ENCODE measurements at regions not wholly inside any gene's neighbourhood (a gene's known extent, or its start where the extent isn't known, plus 50 kb on each side); places are given as distances from the start of the nearest gene placed in this dataset.

DNA sequence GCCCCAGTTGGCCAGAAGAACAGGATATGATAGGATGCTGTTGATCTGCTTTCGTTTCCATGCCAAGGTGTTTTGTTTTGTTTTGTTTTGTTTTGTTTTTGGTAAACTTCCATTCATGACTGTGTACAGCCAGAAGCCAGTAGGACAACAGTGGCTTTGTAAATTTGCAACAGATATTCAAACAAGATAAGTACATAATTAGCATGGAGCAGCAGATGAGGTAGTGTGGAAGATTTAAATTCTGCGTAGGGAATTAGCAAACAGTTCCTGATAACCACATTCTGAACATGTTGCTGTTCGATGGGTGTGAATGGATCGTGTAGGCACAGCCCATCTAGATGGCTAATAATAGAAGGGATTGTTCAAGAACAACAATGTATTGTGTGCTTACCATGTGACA lies 1080.1 kb upstream of the RBFOX1 start:
- CTCF ChIA-PET: no interaction called here

DNA sequence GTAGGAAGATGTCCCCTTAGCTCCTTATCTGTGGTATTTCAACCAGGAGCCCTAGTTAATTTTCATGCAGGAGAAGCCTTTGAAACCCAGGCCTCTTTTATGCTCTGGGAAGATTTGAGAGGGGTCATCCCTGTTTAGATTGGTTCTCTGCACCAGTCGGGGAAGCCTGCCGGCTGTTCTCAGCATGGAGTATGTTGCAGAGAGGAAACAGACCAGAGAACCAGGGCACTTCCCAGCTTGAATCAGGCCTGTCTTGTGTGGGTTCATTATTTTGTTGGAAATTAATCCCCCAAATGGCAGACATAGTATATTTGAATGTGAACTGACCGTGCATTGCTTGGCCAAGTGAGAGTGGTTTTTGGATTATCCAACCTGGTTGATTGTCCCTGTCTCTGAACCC lies 1082.1 kb upstream of the RBFOX1 start:
- Histone ChIP-seq H3K9me1 (replicated peaks; ENCODE audit: control insufficient read depth, extremely low read depth, insufficient read depth, low read length) (no peaks in the 10 kb centered on the region), H3K4me2 (ENCODE audit: insufficient read depth, low read length) (no peak overlapping the region), H3K4me1 (ENCODE audit: control insufficient read depth, extremely low read depth, insufficient read depth, low read length) (no peaks in the 10 kb centered on the region), H4K20me1 (replicated peaks; ENCODE audit: control insufficient read depth, extremely low read depth, insufficient read depth, low read length) (no peaks in the 10 kb centered on the region), H3K4me3 (replicated peaks in 1 of 3; ENCODE audit: insufficient read depth in 1 of 3, low read depth in 1 of 3, low read length in 3 of 3) (no peak overlapping the region), H3K27me3 (ENCODE audit: control insufficient read depth in 2 of 2, insufficient read depth in 2 of 2, low read length in 2 of 2) (no peaks in the 10 kb centered on the region), H3K27ac (ENCODE audit: insufficient read depth, low read depth, low read length) (no peak overlapping the region), H2AFZ (ENCODE audit: low read depth, low read length) (no peak overlapping the region), H3K9me3 (replicated peaks; ENCODE audit: control insufficient read depth, insufficient read depth, low read length) (peaks cover 4% of the 10 kb centered on the region), H3K9ac (replicated peaks; ENCODE audit: extremely low read depth, insufficient read depth, low read length) (no peak overlapping the region), H3K36me3 (ENCODE audit: control insufficient read depth in 2 of 2, extremely low read depth in 1 of 2, insufficient read depth in 2 of 2, low read length in 2 of 2) (no peaks in the 10 kb centered on the region), H3K79me2 (ENCODE audit: control insufficient read depth, insufficient read depth, low read length) (no peaks in the 10 kb centered on the region)
- FAIRE-seq (no peak), DNase-seq (ENCODE audit: low read depth, low spot score) (no peak)
- intact Hi-C loops (cut with micrococcal nuclease) (no loop called here), dilution Hi-C loops (cut with MboI; ENCODE audit: extremely low pct_ligation_motif_present, low sequenced_read_pairs) (no loop called here)
- BruUV-seq (replicated peaks): no TSS peak
- TF ChIP-seq POLR2A (IDR thresholded peaks at IDR 0.05; ENCODE audit: low read depth, low read length) (no peak), GATA2 (IDR thresholded peaks at IDR 0.05; ENCODE audit: insufficient read depth, insufficient read length, low read depth, low read length) (no peak), JUN (IDR thresholded peaks at IDR 0.05; ENCODE audit: borderline replicate concordance, insufficient read depth, insufficient read length, low read depth) (no peak), EZH2 (IDR thresholded peaks at IDR 0.05; ENCODE audit: borderline replicate concordance, low read depth, low read length, severe bottlenecking) (no peak), POLR2AphosphoS5 (IDR thresholded peaks at IDR 0.05; ENCODE audit: insufficient read depth, low read depth, low read length) (no peak), FOS (IDR thresholded peaks at IDR 0.05; ENCODE audit: borderline replicate concordance, insufficient read depth, low read length) (no peak), MYC (IDR thresholded peaks at IDR 0.05; ENCODE audit: low read depth, low read length) (no peak)
- TF ChIP-seq, protein P1, sequence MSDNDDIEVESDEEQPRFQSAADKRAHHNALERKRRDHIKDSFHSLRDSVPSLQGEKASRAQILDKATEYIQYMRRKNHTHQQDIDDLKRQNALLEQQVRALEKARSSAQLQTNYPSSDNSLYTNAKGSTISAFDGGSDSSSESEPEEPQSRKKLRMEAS (IDR thresholded peaks at IDR 0.05; ENCODE audit: insufficient read depth, insufficient read length): no peak
- TF ChIP-seq, protein P2, sequence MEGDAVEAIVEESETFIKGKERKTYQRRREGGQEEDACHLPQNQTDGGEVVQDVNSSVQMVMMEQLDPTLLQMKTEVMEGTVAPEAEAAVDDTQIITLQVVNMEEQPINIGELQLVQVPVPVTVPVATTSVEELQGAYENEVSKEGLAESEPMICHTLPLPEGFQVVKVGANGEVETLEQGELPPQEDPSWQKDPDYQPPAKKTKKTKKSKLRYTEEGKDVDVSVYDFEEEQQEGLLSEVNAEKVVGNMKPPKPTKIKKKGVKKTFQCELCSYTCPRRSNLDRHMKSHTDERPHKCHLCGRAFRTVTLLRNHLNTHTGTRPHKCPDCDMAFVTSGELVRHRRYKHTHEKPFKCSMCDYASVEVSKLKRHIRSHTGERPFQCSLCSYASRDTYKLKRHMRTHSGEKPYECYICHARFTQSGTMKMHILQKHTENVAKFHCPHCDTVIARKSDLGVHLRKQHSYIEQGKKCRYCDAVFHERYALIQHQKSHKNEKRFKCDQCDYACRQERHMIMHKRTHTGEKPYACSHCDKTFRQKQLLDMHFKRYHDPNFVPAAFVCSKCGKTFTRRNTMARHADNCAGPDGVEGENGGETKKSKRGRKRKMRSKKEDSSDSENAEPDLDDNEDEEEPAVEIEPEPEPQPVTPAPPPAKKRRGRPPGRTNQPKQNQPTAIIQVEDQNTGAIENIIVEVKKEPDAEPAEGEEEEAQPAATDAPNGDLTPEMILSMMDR (IDR thresholded peaks at IDR 0.05; ENCODE audit: extremely low read depth in 1 of 2, insufficient read depth in 1 of 2, low read depth in 1 of 2, low read length in 2 of 2): no peak
- POLR2A ChIA-PET: no interaction called here
- CTCF ChIA-PET: no interaction called here

More for the DNA sequence above, 1080.1 kb upstream of the RBFOX1 start:
- dilution Hi-C loops (cut with MboI; ENCODE audit: extremely low pct_ligation_motif_present, low sequenced_read_pairs): no loop called here
- DNase-seq (ENCODE audit: low read depth, low spot score): no peak
- POLR2A ChIA-PET: no interaction called here
- H3K4me2 ChIP-seq (ENCODE audit: insufficient read depth, low read length): no peak overlapping the region
- no peaks in the 10 kb centered on the region for H3K79me2 ChIP-seq (ENCODE audit: control insufficient read depth, insufficient read depth, low read length)
- H2AFZ ChIP-seq (ENCODE audit: low read depth, low read length): no peak overlapping the region
- no peaks in the 10 kb centered on the region for H3K9me1 ChIP-seq (replicated peaks; ENCODE audit: control insufficient read depth, extremely low read depth, insufficient read depth, low read length)
- H3K9ac ChIP-seq (replicated peaks; ENCODE audit: extremely low read depth, insufficient read depth, low read length): no peak overlapping the region
- H3K4me1 ChIP-seq (ENCODE audit: control insufficient read depth, extremely low read depth, insufficient read depth, low read length): no peaks in the 10 kb centered on the region
- H3K9me3 ChIP-seq (replicated peaks; ENCODE audit: control insufficient read depth, insufficient read depth, low read length): peaks cover 6% of the 10 kb centered on the region
- intact Hi-C loops (cut with micrococcal nuclease): no loop called here
- H4K20me1 ChIP-seq (replicated peaks; ENCODE audit: control insufficient read depth, extremely low read depth, insufficient read depth, low read length): no peaks in the 10 kb centered on the region
- TF ChIP-seq POLR2AphosphoS5 (IDR thresholded peaks at IDR 0.05; ENCODE audit: insufficient read depth, low read depth, low read length): no peak
- TF ChIP-seq, protein P1 (IDR thresholded peaks at IDR 0.05; ENCODE audit: insufficient read depth, insufficient read length): no peak
- no peak for TF ChIP-seq JUN (IDR thresholded peaks at IDR 0.05; ENCODE audit: borderline replicate concordance, insufficient read depth, insufficient read length, low read depth)
- no peak for TF ChIP-seq FOS (IDR thresholded peaks at IDR 0.05; ENCODE audit: borderline replicate concordance, insufficient read depth, low read length)
- TF ChIP-seq, protein P2 (IDR thresholded peaks at IDR 0.05; ENCODE audit: extremely low read depth in 1 of 2, insufficient read depth in 1 of 2, low read depth in 1 of 2, low read length in 2 of 2): no peak
- TF ChIP-seq EZH2 (IDR thresholded peaks at IDR 0.05; ENCODE audit: borderline replicate concordance, low read depth, low read length, severe bottlenecking): no peak
- no peak for TF ChIP-seq POLR2A (IDR thresholded peaks at IDR 0.05; ENCODE audit: low read depth, low read length)
- no peak overlapping the region for H3K4me3 ChIP-seq (replicated peaks in 1 of 3; ENCODE audit: insufficient read depth in 1 of 3, low read depth in 1 of 3, low read length in 3 of 3)
- H3K36me3 ChIP-seq (ENCODE audit: control insufficient read depth in 2 of 2, extremely low read depth in 1 of 2, insufficient read depth in 2 of 2, low read length in 2 of 2): no peaks in the 10 kb centered on the region
- no peak overlapping the region for H3K27ac ChIP-seq (ENCODE audit: insufficient read depth, low read depth, low read length)
- no TSS peak for BruUV-seq (replicated peaks)
- no peaks in the 10 kb centered on the region for H3K27me3 ChIP-seq (ENCODE audit: control insufficient read depth in 2 of 2, insufficient read depth in 2 of 2, low read length in 2 of 2)
- no peak for FAIRE-seq
